LNCaP clone FGC (cell line): ENCODE measurements at regions not wholly inside any gene's neighbourhood (a gene's known extent, or its start where the extent isn't known, plus 50 kb on each side); places are given as distances from the start of the nearest gene placed in this dataset.
A peak's percentile ranks its signal among the peaks of the same experiment; 100 is the strongest.
"Not testable (repeated sequence)": the region's sequence is repeated elsewhere in the genome, so short reads cannot be mapped to it uniquely, and the experiment has no call there.

Experiments used
- DNase-seq: peaks from one replicate; pipeline ENCODE4 v3.0.0-alpha.2; 2011; ENCODE audit warnings: low read depth
- H3K4me3 ChIP-seq: 2 replicates; pipeline ENCODE4 v1.5.1; 2011; ENCODE audit warnings: mild to moderate bottlenecking, low read depth, low read length, control low read depth
- TF ChIP-seq, protein P1 (sequence below): IDR thresholded peaks from 2 replicates; pipeline ENCODE4 v1.5.1; 2012; ENCODE audit warnings: mild to moderate bottlenecking; ENCODE audit not compliant: control insufficient read depth, insufficient read depth; ENCODE audit errors: extremely low read depth

DNA sequence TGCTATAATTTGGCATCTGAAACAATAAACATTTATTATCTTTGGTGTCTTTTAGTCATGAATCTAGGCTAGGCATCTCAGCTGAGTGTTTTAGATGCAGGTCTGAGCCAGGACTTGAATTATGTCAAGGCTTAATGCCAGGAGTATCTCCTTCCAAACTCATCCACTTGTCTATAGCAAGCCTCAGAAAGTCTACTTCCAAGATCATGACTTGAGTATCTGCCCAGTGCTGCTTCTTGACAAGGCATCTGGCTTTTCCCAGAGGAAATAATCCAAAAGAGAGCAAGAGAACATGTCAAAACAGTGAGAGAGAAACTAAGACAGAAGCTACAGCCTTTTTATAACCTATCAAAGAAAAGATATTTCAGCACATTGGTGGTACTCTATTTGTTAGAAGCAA is 1052.1 kb upstream of the PCDH10 start:
- DNase-seq, result no peak
- TF ChIP-seq, protein P1, sequence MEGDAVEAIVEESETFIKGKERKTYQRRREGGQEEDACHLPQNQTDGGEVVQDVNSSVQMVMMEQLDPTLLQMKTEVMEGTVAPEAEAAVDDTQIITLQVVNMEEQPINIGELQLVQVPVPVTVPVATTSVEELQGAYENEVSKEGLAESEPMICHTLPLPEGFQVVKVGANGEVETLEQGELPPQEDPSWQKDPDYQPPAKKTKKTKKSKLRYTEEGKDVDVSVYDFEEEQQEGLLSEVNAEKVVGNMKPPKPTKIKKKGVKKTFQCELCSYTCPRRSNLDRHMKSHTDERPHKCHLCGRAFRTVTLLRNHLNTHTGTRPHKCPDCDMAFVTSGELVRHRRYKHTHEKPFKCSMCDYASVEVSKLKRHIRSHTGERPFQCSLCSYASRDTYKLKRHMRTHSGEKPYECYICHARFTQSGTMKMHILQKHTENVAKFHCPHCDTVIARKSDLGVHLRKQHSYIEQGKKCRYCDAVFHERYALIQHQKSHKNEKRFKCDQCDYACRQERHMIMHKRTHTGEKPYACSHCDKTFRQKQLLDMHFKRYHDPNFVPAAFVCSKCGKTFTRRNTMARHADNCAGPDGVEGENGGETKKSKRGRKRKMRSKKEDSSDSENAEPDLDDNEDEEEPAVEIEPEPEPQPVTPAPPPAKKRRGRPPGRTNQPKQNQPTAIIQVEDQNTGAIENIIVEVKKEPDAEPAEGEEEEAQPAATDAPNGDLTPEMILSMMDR, result no peak
- no peak overlapping the region for H3K4me3 ChIP-seq

DNA sequence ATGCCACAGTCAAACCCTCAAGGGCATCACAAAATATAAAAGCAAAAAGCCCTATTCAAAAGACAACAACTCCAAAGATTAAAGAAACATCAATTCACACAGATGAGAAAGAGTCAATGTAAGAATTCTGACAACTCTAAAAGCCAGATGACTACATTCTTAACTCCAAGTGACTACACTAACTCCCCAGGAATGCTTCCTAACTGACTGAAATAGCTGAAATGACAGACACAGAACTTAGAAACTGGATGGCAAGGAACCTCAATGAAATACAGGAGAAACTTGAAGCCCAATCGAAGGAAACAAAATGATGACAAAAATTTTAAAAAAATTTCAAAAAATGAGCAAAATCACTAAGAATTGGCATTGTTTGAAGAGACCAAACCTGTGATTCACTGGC is 1047.6 kb upstream of the PCDH10 start:
- TF ChIP-seq, protein P1, result no peak
- DNase-seq, result no peak
- no peak overlapping the region for H3K4me3 ChIP-seq

DNA sequence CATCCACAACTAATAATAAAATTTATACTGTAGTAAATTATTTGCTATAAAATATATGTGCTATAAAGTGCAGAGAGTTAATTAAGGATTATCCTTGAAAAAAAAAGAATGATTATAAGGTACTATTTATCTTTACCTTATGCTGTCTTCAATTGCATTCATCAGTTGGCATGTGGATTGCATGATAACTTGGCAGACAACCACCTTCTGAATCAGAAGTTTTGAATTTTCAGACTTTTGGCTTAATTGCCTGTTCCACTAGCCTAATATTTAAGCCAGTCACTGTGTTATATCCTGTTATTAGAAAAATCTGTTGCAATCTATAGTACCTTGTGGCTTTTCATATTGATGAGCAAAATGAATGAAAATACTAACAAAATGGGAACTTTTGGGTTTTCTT is 1040.3 kb upstream of the PCDH10 start:
- TF ChIP-seq, protein P1, result no peak
- DNase-seq, result no peak
- no peak overlapping the region for H3K4me3 ChIP-seq

DNA sequence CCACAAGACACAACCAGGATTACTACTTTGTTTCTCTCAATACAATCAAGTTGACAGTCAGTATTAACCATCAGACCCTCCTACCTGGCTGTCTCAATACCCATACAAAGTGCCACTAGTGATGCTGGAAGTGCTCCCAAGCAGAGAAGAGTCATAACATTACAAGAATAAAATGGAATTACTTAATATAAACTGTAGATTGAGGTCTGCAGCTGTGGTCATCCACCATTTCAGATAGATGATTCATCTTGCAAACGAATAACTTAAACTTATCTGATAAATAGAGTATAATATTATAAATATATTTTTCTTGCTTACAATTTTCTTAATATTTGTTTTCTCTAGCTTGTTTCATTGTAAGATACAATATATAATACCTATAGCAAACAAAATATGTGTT is 1034.2 kb upstream of the PCDH10 start:
- TF ChIP-seq, protein P1, result no peak
- no peak for DNase-seq
- no peak overlapping the region for H3K4me3 ChIP-seq

DNA sequence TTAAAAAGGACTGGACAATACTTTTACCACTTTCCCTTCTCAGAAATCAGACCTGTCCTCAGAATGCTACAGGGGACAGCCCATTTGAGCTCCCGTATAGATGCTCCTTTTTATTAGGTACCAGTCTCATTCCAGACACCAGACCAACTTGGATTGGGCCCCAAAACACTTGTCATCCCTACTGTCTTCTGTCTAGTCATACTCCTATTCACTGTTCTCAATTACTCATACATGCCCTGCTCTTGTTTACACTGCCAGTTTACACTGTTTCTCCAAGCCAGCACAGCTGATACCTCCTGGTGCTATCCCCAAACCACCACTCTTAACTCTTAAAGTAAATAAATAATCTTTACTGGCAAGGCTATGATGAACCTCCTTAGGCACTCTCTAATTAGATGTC is 1026.4 kb upstream of the PCDH10 start:
- H3K4me3 ChIP-seq, DNase-seq: not testable (repeated sequence)

DNA sequence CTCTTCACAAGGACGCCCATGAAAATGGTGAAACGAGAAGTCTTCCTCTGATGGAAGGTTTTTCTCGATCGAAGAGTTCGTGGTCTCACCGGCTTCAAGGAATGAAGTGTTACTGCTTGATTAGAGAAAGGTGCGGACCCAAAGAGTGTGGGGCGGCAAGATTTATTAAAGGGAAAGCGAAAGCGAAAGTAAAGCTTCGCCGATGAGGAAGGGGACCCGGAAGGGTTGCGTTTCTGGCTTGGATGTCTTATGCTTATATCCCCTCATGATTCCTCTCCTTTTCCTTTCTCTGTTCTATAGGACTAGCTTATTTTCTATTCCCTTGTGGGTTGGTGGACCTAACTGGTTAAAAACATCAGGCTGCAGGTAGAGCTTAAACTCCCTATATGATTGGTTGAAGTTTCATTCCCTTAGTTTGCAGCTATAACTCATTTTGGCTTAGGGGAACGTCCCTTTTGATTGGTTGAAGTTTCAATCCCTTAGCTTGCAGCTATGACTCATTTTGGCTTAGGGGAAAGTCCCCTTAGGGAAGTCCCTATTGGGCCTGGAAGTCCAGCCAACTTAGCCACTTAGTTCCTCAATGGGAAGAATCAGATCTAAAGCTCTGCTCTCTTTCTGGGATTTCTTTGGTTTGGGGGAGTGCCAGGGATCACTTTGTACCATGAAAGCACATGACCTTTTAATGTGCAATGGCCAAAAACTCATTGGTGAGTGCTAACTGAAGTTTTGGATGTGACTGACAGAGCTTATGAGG is 1025.0 kb upstream of the PCDH10 start:
- DNase-seq, result peak; percentile 0
- H3K4me3 ChIP-seq, result peak overlapping the region; percentile 35

DNA sequence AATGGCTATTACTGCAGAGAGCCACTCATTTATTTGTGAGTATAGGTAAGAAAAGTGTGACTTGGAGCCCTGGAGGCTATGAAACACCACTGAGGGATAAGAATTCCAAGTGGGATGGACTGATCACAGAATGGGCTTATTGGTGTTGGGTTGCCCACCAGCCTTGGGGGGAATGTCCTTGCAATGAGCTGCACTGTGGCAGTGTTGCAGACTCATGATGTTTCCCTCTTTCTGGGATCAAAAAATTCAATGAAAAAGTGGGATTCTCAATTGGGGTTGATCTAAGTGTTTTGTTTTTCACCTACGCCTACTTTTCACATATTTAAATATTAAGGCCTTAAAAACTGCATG is 1024.5 kb upstream of the PCDH10 start:
- no peak for DNase-seq
- H3K4me3 ChIP-seq, result no peak overlapping the region
- TF ChIP-seq, protein P1, result no peak

More for the DNA sequence above, 1025.0 kb upstream of the PCDH10 start:
- TF ChIP-seq, protein P1, result no peak
